HG03571 (cell line): ENCODE measurements at regions not wholly inside any gene's neighbourhood (a gene's known extent, or its start where the extent isn't known, plus 50 kb on each side); places are given as distances from the start of the nearest gene placed in this dataset.

Experiments used
- ATAC-seq: cut with Tn5 transposase; IDR thresholded peaks from one replicate; pipeline ENCODE4 v1.9.1; 2021; ENCODE audit not compliant: unreplicated experiment

- no peak for ATAC-seq
These were observed 239.7 kb downstream of the ICOS start for GRCh38 chr2:204176306-204176705.

DNA sequence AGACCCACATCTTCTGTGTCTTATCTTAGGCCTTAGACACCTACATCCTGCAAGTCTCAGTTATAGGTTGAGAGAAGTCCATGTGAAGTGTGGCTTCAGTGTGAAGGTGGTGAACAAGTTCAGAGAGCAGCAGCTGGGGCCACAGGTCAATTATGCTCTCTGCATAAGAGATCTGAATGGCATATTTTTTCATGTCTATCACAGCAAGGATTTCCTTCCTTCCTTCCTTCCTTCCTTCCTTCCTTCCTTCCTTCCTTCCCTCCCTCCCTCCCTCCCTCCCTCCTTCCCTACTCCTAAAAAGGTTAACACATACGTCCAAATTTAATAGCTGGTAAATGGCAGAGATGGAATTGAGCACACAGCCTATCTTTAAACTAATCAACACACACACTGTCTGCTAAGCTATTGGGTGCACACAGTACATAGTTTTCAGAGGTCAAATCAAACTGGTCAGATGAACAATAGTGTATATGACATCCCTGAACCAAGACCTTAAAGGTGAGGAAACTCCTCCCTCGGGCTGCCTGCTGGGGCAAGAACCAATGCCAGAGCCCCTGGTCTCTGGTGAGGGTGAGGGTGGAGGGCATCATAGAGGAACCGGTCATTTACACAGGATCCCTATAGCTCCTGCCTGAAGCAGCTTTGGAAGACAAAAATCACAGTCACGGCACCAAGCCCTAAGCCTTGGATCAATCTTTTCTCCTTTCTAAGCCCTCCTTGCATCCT lies 240.9 kb downstream of the ICOS start:
- ATAC-seq, result no peak

DNA sequence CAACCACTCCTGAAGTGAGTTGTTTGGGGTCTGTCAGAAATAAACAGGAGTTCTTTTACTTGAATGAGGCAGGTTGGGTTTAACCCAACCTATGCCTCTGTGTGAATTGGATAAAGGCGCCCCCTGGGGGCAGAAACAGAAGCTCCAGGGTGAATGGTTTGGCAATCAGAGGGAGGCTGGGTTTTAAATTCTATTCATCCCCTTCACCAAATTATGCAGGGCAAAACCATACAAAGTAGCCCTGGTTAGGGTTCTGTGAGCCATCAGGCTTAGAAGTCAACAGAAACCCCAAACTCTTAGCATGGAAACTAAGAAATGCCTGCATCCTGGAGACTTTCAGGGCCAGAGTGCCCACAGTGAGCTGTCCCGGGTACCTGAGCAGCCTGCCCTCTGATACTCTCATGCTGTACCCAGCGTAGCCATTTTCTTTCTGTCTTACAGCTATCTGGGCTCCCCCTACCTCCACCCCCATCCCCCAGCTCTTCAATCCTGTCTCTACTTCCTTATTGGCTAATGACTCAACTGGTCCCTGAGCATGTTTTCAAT lies 241.5 kb downstream of the ICOS start:
- ATAC-seq, result peak; percentile 62

GRCh38 chr2:204180649-204181048 lies 244.1 kb downstream of the ICOS start:
- no peak for ATAC-seq

DNA sequence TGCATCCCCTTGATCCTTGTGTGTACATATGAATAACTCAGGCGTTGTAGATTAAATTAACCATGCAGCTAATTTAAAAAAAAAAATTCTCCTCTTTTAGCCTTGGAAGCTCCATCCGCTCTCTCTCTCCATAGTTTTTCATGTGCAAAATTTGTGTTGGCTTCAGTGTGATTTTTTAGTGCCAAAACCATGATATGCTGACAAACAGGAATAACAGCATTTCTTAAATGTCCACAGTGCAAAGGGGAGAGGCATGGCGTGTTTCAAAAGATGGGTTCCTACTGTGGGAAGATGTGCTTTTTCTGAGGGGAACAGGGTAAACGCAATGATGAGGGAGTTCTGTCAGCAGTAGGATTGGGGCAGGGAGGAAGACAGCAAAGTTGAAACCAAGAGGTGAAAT lies 247.0 kb downstream of the ICOS start:
- no peak for ATAC-seq

DNA sequence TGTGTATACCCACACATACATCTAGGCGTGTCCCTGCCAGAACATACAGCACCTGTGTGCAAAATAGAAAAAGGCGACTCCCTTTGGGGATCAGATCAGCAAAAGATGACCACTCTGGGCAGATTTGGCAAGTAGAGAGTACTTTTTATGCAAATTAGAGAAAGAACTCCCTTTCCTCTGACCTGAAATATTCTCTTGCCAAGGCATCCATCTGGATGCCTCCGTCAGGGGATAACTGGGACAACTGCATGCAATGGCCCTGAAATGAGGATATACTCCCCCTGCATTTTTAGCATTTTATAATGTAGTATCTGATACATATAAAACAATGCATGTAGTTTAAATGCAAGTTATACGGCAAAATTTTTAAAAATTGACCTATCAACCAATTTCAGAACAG lies 247.7 kb downstream of the ICOS start:
- ATAC-seq, result no peak

DNA sequence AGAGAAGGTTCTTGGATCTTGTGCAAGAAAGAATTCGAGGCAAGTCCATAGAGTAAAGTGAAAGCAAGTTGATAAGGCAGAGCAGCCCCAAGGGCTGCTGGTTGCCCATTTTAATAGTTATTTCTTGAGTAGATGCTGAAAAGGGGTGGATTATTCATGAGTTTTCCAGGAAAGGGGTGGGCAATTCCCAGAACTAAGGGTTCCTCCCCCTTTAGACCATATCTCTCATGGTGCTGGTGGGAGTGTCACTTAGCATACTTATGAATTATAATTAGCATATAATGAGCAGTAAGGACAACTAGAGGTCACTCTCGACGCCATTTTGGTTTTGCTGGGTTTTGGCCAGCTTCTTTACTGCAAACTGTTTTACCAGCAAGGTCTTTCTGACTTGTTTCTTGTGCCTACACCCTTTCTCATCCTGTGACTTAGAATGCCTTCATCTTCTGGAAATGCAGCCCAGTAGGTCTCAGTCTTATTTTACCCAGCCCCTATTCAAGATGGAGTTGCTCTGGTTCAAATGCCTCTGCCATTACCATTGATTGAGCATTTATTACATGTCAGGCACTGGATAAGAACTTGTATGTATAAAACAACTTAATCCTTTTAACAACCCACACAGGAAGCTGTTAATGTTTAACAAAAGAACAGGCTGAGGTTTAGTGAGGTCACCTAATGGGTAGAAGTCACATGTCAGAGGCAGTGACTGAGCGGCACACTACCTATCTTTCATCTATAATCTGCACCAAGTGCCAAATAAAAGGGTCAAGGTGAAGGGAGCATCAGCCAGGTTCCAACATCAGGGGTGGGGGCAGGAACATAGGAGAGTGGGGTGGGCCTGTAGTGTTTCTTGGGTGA lies 250.9 kb downstream of the ICOS start:
- ATAC-seq, result no peak

DNA sequence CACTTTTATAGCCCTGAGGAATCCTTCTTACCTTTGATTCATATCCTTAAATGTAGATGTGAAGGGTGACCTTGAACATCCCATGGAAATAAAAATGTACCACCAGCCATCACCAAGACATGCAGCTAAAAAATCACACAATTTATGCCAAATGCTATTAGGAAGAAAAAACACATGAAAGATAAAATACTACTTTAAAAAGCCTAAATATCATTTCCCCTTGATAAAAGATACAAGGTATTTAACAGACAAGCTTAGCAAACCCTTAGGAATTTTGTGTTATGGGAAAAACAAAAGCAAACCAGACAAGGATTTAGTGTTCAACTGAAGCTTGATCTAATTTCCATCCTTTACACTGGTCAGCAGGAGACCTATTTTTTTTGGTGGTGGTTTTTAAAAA lies 255.0 kb downstream of the ICOS start:
- no peak for ATAC-seq

DNA sequence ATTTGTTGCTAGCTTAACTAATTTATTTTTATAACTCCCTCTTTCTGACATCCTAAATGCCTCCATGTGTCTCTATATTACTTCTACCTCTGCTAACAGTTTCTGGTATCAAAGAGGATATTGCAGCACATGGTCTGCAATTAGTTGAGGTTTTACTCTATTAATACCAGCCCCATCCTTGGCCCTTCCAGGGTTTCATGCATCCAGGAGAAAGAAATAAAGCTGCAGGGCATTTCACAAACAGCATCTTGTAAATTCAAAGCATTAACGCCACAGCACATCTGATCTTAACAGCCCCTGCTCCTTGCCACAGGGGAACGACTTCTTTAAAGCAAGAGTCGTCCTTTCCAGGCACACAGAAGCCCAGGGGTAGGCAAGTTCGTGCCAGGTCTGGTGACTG lies 258.9 kb downstream of the ICOS start:
- no peak for ATAC-seq

- ATAC-seq, result no peak
These were observed 260.9 kb downstream of the ICOS start for GRCh38 chr2:204197336-204198005.

DNA sequence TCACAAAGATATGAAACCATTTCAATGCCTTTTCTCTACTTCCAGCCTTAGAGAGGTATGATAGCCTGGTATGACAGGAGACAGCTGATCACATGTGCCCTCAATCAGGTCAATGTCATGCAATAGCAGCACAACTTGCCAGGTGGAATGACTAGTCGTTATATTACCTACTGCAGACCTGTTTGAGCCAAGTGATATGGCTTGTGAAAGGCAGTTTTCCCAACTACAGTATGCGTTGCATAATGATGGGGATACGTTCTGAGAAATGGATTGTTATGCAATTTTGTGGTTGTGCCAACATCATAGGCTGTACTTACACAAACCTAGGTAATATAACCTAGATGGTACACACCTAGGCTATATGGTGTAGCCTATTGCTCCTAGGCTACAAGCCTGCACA lies 262.8 kb downstream of the ICOS start:
- ATAC-seq, result no peak

- ATAC-seq, result no peak
These were observed 264.9 kb downstream of the ICOS start for GRCh38 chr2:204201507-204201906.

DNA sequence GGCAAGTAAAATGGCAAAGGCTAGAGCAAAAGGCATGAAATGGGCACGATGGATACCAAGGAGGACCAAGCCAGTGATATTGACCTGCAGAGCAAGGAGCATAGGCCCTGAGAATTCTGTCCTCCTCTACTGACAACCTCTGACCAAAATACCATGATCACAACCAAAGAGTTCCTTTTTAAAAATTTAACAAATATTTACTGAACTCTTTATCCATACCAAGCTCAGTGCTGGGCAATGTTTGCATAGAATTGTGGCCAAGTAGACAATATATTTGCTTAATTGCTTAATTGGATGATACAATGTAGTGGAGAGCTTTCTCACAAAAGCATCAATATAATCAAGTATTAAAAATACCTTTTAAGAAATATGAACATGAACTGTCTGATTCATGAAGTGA lies 265.7 kb downstream of the ICOS start:
- no peak for ATAC-seq

DNA sequence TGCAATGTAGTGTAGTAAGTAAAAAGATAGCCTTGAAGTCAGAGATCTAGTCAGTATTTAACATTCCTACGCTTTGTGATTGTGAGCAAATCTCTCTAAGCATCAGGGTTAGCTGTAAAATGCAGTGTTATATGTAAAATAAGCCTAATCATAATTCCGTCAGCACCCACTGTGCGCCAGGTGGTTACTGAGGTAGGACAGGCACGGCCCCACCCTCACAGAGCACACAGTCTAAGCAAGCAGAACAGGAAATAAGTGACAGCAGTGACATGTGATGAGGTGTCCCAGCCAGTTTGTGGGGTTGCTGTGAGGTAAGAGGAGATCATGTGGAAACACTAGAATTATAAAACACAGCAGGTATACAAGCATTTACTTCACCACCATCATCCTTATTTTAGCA lies 267.1 kb downstream of the ICOS start:
- ATAC-seq, result no peak

DNA sequence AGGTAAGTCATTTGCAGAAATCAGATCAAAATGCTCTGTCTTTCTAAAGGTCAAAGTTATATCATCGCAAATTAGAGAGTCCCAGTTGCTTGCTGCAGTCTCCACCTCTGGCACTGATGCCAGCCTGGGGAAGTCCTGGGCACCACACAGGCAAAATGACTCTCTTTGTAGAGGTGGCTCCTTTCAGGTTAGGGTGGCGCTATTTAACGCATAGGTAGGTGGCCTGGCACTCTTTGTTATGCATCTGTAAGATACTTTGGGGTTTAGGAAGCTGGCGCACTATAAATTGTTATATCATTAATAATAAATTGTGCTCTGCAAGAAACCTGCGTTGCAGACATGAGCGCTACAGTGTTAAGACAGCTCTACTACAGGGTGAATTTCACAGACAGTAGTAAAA lies 268.5 kb downstream of the ICOS start:
- ATAC-seq, result no peak

DNA sequence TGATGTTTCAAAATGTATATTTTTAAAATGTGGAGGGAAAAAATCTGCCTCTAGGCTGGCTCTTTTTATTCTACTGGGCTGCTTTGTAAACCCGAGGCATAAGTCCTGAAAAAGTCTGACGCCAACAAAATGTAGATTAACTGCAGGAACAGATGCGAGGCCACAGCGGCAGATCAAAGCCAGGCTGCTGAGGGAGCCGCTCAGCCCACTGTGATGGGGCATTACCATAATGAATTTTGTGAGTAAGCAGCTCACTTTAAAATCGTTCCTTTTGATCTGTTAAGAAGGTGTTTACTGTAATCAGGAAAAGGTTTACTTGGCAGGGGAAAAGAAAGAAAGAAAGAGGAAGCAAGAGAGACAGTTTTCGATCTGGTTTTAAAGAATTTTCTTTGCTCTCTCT lies 269.0 kb downstream of the ICOS start:
- no peak for ATAC-seq

DNA sequence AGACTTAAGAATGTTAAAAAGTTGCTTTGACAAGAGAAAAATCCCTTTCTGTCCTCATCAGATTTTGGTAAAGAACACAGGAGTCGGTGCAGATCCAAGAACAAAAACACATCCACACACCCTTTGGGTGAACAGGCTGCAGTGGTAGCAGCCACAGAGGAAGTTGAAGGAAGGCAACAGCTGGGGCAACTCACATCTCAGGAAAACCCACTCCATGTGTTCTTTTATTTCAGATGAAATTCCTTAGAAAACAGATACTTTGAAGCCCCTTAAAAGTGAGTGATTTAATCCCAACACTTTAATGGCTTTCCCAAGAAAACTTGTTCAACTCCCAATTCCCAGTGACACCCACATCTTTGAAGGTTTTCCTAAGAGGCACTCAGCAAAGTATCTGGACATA lies 271.3 kb downstream of the ICOS start:
- ATAC-seq, result no peak

GRCh38 chr2:204213588-204213987 lies 277.0 kb downstream of the ICOS start:
- ATAC-seq, result no peak

GRCh38 chr2:204218040-204218439 lies 281.5 kb downstream of the ICOS start:
- ATAC-seq, result no peak

DNA sequence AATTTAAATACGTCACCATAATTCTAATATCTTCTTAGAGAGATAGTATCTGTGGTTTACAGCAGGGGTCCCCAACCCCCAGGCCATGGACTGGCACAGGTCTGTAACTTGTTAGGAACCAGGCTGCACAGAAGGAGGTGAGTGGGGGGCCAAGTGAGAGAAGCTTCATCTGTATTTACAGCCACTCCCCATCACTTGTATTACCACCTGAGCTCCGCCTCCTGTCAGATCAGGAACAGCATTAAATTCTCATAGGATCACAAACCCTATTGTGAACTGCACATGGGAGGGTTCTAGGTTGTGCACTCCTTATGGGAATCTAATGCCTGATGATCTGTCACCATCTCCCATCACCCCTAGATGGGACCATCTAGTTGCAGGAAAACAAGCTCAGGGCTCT lies 282.6 kb downstream of the ICOS start:
- no peak for ATAC-seq

DNA sequence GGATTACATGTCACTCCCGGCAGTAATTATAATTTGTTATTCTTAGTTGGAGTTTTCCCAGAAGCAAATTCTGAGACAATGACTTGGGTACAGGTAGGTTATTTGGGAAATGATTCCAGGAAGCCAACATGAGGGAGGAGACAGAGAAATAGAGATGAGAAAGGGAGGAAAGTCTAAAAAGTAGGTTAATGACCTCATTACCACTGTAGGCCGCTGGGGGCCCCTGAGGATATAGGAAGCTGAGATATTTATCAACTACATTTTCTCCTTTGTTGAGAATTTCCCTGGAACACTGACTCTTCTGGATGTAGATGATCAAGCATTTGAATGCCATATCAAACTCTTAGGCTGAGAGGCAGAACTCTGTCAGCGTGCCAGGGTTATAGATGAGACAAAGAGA lies 284.3 kb downstream of the ICOS start:
- ATAC-seq, result no peak

DNA sequence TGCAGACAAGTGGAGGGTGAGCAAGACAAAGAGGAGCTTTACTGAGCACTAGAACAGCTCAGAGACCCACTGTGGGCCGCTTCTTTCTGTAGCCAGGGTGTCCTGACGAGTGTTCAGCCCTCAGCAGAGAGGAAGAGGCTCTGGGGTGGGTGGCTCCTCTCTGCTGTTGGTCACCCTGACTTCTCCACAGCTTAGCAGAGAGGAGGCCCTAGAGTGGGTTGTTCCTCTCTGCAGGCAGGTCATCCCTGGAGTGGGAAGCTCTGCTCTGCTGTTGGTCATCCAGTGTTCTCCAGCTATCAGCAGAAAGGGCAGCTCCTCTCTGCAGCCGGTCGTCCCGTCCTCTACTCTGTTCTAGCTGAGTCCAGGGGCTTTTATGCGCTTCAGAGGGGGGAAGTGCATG lies 286.5 kb downstream of the ICOS start:
- no peak for ATAC-seq
